NCI-H128 (cell line): ENCODE measurements at regions not wholly inside any gene's neighbourhood (a gene's known extent, or its start where the extent isn't known, plus 50 kb on each side); places are given as distances from the start of the nearest gene placed in this dataset.

Experiments used
- DNase-seq: peaks from one replicate; lab custom pipeline; 2025; ENCODE audit not compliant: unreplicated experiment; lab: John Stamatoyannopoulos, UW

DNA sequence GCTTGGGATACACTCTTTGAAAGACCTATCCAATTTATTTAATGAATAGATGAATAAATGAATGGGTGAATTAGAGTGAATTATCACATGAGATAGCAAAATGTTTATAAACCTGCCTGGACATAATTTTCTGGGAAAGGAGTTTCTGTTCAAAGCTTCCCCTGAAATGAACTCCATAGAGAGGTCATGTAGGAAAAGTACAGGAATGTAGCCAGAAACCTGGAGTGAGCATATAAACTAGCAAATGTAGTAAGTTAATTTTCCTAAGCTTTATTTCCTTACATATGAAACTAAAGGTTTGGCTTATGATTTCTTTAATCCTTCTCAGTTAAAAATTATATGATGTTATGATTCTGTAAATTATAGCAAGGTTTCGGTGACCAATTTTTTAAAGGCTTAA lies 380.3 kb upstream of the RSPO3 start:
- DNase-seq = no peak

DNA sequence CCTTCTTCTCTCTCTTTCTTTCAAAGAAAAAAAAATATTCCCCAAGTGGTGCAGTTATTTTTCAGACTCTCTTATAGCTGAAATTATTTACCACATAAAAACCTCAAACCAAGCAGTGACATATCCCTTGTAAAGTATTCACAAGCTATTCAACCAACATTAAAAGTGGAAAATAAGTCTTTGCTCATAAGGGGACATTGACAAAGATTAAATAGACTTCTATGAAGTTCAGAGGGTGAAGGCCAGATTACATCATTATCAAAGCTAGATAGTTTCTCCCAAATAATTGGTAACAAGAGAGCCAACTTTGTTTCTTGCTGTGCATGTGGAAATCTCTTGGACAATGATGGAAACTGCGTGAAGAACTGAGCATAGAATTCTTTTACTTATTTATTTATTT lies 379.8 kb upstream of the RSPO3 start:
- no peak for DNase-seq

DNA sequence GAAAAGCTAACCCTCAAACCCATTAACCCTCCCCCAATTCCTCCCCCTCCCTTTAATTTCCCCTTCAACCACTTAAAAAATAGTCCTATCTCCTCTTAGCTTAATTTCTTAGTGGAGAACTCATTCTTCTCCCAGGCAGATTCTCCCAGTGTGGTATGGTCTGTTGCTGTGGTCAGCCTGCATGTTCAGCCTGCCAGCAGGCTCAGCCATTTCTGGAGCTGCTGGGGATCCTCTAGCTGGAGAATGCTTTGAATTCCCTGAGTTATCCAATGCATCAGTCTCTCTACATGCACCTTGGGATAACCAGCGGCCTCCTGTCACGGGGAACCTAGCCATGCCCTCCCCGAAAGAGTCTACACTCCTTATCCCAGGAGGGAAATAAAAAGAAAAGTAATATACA lies 375.4 kb upstream of the RSPO3 start:
- DNase-seq = no peak

DNA sequence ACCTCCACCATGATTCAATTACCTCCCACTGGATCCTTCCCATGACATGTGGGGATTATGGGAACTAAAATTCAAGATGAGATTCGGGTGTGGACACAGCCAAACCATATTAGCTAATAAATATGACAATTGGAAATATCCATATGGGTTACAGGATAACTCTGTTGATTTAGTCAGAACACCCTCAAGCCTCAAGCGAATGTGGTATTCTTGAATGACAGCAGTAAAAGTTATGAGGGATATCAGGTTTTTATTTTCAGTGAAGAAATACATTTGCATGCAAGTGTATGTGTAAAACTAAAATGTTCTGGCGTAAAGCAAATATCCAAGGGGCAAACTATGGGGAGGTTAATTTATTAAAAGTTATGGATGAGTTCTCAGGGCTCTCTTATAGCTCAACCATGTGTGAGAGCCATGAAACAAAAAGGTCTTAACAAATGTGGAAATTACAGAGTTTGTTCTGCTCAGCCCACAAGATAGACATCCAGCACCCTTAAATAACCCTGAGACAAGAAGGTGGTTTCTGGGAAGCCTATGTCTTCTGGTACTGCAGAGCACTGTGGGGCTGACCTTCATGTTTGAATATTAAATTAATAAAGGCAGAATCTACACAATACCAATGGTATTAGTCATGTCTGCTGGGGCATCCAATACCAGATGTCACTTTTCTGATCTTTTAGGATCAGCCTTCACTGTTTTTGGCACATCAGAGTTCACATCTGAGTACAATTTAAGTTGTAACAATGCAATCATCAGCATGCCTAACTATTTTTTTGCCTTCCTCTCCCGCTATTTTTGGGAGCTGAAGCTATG lies 370.5 kb upstream of the RSPO3 start:
- no peak for DNase-seq

DNA sequence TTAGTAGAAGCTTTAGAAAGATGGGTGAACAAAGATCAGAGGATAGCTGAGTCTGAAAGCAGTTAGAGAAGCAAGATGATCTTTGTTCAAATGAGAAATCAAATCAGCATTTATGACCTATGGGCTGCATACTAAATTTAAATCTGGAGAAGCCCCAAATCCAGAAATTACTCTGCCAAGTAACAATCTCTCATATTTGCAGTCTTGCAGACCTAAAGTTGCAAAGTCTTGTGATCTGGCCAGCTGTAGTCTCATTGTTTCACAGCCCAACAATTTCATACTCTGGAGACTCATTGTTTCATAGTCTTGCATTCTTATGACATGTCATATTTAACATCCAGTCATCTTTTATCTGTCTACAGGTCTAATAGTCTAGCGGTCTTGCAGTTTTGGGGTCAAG lies 364.9 kb upstream of the RSPO3 start:
- no peak for DNase-seq

DNA sequence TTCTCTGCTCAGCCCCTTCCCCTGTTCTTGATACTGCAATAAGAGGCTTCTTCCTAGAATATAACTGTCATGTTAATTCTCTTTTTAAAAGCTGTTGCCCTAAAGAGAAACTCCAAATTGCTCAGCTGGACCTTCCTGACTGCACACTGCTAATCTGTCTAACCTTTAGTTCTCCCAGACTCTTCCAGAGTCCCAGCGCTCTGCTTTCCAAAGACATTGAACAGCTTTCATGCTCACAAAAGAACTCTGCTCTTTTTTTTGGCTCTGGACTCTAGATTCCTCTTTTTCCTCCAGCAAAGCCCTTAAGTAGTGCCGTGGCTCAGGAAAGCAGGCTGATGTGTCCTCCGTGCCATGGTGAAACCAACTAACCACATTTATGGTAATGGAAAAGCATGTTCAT lies 356.6 kb upstream of the RSPO3 start:
- no peak for DNase-seq

DNA sequence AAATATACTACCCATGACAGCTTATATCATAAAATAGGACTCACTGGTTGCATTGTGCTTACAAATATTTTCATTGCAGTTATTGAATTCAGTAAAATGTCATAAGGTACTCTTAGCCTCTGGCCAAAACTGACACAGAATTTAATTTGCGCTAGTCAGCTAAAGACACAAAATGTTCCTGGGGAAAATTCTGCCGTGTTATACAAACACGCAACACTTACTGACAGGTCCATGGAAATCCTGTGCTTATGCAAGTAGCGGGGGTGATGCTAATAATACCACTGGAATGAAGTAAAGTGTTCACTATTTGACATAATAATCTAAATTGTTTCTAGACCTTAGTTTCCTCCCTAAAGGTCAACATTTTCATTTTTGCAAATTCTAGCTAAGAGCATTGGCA lies 354.4 kb upstream of the RSPO3 start:
- DNase-seq = no peak

DNA sequence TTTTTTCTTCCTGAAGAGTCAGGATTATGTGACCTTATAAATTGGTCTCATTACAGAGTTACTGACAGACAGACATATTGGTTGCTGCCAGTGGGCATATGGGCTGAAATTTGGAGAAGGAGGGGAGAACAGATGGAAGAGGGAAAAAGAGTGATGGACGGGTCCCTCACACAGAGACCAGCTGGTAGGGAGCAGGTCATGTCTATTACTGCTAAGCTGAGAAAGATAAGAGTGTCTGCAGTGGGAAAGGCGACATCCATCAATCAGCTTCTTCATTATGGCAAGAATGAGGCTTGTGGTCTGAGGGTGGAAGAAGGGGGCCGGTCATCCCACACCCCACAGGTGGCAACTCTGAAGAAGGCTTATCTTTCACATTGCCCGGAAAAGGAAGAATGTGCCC lies 353.8 kb upstream of the RSPO3 start:
- no peak for DNase-seq

DNA sequence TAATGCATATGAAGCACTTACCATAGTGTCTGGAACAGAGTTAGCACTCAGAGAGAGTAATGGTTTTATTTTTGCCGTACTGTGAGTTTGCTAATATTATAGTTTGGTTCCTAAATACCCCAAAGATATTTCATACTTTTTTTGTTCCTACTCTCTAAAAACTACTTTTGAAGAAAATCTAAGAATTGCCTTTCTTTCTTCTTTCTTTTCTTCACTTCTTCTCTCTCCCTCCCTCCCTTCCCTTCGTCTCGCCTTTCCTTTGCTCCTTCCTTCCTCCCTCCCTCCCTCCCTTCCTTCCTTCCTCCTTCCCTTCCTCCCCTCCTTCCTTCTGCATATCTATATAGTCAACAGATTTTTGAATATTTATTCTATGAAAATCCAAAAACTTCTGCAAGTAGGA lies 351.7 kb upstream of the RSPO3 start:
- DNase-seq = no peak

DNA sequence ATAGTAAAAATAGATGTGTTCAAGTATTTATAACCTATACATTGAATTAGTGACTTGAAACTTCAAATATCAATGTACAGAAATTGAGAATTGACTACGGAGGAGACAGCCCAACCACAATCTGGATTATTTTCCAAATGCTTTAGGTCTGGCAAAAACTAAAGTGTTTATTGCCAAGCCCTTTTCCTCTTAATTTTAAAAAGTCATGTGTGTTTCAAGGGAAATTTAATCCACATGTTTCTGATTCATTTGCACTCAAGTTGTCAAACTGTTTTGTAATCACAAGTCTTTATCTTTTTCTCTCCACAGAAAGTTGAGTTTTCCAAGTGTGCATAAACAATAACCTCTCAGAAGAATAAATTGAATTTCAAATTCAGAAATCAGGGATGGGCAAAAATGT lies 350.8 kb upstream of the RSPO3 start:
- no peak for DNase-seq

DNA sequence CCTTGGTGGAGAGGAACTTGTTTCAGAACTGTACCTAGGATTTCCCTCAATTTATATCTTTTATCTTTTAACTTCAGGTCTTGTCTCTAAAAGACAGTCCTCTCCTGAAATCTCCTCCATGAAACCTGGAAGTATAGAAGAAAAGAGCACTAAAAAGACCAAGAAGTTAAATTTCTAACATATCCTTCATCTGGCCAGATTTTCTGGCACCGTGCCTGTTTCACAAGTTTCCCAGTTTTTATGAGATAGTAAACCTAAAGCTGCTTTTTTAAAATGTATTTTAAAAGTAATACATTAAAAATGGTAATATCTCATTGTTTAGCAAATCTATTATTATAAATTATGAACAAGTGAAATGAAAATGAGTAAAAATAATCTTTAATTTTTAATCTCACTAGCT lies 348.3 kb upstream of the RSPO3 start:
- no peak for DNase-seq

DNA sequence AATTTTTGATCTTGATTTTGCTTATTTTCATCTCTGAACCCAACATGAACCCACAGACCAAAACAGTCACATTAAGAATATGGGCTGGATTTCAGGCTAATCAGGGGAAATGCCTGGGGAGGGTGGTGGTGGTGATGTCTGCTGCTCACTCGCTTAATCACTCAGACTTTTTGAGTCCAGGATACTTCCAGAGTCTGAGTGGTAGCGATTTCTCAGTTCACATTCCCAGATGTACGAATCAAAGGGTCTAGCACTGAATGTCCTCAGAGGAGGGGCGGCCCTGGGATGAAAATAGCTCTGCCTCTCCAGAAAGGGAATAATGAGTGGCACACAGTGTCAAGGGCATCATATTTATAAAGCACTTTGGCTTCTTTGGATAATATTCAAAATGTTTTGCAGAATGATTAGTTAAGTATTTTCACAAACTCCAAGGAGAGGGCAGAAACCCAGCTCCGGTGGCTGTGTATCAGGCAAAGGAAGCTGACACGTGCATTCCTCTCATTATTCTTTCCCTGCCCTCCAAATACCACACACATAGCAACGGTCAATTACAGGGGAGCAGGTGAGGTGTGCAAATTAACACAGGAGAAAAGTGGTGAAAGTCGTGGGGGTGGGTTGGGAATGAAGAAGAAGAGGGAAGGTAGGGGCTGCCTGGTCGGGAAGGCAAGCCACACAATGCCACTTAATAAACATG lies 345.2 kb upstream of the RSPO3 start:
- no peak for DNase-seq

DNA sequence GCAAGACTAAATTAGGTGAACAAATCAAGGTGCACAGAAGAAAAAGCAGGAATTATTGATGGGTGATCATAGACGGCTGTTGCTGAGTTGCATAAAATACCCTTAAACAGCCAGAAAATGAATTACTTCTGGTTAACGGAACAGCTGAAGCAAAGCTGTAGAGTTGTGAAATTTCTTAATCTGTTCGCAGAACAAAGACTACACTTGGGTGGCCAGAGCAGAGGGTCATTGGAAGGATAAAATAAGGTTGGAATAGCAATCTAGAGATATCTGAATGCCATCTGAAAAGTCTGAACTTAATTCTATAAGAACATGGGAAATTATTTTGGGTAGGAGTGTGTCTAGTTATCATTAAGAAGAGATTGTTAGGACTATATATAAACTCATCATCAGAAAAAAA lies 339.1 kb upstream of the RSPO3 start:
- no peak for DNase-seq

DNA sequence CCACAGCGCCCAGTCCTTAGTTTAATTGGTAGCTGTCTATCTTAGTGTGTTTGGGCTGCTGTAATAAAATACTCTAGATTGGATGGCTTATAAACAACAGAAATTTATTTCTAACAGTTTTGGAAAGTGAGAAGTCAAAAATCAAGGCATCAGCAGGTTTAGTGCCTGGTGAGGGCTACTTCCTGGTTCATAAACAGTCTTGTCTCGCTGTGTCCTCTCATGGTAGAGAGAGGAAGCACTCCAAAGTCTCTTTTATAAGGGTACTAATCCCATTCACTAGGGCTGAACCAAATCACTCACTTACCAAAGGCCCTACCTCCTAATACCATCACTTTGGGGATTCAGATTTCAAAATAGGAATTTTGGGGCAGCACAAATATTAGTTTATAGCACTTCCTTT lies 336.9 kb upstream of the RSPO3 start:
- no peak for DNase-seq

DNA sequence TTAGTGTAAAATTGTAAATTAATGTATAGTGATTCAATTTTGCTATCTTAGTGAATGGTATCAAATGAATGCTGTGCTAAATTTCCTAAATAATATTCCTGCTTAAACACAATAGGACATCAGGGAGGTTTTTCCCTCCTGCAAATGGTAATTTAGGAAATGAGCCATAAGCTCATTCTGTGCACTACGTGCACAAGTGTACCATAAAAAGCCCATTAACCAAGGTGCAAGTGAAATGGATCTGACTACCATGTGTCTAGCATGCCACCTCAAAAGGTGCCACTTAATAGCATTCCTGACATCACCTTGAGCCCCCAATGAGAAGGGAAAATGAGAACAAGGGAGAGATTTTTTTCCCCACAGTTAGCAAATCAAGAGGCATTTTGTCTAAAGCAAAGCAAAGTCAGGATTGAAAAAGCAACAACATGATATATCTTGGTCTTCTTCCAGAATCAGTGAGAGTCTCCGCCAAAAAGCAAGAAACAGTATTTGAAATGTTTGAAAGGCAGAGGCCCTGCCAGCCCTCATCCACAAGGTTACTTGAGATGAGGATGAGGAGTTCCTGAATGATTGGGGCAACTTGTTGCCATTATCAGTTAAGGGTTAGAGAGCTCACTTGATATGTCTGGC lies 334.2 kb upstream of the RSPO3 start:
- no peak for DNase-seq

DNA sequence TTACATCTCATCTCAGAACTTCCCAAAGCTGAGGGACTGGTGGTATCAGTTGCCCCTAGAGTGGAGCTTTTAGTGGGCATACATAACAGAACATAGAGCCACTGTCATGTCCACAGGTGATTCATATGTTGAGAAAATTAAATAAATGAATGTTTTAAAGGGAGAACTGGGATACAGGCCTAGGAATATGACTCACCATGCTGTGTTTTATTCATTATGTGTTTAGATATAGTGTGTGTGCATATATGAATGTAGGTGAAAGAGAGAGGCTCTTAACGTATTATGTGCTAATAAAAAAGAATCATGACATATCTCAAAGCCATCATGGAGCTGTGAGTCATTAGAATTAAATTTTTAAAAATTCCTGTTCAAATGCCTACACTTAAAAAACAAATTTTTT lies 332.2 kb upstream of the RSPO3 start:
- DNase-seq = no peak

DNA sequence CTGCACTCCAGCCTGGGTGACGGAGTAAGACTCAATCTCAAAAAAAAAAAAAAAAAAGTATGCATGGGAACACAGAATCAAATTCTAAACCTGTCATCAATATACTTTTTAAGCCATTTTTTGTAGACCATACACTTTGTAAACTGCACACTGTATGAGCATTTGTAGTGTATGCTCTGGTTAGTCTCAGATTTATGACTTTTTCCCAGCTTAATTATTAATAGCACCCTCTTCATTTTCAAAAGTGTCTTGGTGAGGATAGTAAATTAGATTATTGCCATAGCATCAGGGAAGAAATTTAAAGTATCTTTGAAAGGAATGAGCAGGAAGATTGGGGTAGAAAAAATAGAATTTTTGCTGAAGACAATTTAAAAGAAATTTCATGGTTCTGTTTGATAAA lies 330.8 kb upstream of the RSPO3 start:
- no peak for DNase-seq

DNA sequence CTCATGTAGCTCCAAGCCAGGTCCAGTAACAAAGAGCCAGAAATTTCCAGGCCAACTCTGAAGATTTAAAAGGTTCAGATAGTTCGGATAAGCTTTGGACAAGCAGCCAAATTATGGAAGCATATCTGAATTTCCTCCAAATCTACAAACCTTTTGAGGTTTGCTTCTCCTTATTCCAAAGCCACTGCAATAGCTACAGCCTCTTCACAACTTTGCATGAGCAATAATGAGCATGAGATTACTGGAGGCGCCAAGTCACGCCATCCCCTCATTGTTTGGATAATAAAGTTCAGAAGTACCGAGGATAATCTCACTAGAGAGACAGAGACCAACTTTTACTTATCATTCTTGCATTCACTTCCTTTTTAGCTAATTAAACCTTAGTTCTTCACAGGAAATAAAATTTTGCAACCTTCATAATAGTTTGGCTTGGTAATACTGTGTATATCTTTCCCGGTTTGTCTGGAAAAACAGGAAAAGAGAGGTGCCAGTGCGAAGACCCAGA lies 329.6 kb upstream of the RSPO3 start:
- DNase-seq = no peak

DNA sequence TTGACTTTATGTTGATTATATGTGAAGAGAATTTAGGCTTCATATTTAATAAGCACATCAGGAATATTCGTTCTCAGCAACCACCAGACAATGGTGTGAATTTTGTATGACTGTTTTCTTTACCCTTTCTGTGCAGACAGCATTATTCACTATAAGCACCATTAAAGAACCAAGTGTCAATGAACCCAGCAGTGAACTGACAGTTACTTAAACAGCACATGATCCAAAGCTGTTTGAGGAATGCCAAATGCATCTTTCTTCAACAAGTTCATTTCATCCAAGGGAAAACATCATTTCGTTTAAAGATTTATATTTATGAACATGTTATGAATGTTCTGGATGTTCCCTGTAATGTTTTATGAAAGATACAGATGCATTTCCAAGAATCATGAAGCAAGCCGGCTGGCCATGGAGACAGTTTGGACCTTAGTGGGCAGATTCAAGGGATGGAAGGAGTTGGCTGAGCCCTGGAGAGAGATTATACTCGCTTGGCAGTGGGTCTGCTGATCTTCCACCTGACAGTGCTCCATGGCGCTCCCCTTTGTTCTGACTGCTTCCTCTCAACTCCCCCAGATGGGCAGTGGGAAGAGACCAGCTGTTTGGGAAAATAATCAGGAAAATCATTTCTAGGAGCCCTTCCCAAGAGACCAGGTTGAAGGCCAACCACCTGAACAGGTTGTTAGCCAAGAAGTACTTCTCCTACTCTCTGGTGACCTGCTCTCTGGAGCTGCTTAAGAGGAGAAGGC lies 326.0 kb upstream of the RSPO3 start:
- DNase-seq = no peak

DNA sequence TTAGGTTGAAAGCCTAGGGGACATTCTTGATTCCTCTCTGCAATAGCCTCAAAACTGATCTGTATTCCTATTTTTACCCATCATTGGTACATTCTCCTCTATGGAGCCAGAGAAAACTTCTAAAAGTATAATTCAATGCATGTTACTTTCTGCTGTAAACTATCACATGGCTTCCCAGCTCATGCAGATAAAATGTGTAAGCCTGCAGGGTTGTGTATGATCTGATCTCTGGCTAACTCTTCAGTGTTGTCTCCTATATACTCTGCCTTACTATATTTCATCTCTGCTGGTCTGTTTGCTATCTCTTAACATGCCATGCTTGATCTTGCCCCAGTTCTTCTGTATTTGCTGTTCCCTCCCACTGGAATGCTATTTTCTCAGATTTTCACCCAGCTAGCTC lies 323.3 kb upstream of the RSPO3 start:
- DNase-seq = no peak

DNA sequence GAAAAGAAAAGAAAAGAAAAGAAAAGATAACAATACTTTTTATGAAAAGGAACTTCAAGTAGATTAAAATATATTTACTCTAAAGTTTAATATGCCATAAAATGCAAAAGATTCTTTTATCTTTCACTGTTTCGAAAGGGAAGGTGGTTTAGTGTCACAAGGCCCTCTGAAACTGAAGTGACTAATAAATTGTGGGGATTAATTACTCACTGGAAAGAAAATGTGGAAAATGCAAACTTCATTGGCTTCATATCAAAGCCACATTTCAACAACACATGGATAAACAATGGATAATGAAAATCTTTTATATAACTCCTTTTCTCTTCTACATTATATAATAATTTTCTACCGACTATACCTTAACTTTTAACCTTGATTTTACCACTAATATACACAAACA lies 320.5 kb upstream of the RSPO3 start:
- no peak for DNase-seq

DNA sequence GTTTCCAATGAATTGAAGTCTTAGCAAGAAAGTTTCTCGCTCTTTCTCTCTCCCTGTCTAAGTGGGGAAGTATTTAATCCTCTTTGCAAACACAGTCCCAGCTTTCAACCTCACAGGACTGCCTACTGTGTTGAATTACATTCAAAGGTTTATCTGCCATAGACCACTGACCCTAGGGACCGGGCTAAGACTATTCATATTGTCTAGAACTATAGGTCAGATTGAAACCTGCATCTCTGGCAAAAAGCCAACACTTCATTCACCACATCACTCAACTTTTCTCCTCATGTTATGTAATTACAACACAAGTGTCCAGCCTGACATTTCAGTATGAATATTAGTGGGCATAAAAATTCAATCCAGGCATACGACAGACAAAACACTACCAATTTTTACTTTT lies 314.7 kb upstream of the RSPO3 start:
- DNase-seq = no peak
